ENCODE measurements at regions not wholly inside any gene's neighbourhood (a gene's known extent, or its start where the extent isn't known, plus 50 kb on each side); places are given as distances from the start of the nearest gene placed in this dataset.
"Not testable (repeated sequence)": the region's sequence is repeated elsewhere in the genome, so short reads cannot be mapped to it uniquely, and the experiment has no call there.

DNA sequence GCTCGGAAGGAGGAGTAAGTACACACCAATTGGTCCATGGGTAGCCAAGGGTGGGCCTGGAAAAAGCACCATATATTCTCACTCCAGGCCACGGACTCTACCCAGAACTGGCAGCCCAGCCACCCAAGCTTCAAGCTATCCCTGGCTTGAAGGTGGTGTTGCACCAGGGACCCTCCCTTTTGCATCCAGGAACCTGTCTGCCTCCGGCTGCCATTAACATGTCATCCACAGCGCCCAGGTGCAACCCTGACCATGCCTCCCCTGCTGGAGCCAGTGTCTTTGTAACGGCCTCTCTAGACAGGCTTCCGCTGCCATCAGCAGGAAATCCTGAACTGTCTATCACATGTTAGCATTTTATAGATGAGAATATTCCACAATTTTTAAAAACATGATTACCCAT, 2158.5 kb upstream of the RAG2 start:
- DNase-seq (ENCODE audit: low read depth in 4 of 4, low spot score in 3 of 4), result no peak

DNA sequence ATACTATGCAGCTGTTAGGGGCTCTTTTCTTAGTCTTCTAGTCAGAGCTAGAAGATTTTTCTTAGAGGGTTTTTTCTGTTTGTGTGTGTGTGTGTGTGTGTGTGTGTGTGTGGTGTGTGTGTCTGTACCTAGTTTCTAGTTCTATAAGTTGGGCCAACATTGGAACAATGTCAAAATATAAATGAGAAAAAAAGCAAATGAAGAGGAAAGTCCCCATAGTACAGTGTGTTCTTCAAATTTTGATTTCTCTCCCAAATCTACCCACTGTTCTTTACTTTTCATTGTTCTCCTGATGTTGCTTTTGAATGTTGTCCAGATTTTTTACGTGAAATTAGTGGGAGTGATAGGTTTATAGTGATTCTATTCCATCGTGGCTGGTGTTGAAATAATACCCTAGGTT, 2153.4 kb upstream of the RAG2 start:
- DNase-seq (ENCODE audit: low read depth in 4 of 4, low spot score in 3 of 4), result no peak

DNA sequence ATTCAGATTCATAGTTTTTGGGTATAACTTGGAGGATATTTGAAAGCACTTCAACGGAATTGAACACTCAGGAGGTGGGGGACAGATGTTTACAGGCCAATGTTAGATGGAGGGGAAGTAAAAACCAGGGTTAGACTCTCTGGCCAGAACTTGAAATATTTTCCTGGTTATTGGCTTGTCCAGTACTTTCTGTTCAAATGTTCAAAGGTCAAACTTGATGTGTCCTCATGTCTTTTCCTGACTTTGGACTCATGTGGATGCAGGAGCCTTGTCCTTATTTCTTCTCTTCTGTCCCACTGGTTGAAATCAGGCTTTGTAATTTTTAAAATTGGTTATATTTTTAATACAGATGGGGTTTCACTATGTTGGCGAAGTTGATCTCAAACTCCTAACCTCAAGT, 2148.5 kb upstream of the RAG2 start:
- not testable (repeated sequence) for DNase-seq (ENCODE audit: low read depth in 4 of 4, low spot score in 3 of 4)

DNA sequence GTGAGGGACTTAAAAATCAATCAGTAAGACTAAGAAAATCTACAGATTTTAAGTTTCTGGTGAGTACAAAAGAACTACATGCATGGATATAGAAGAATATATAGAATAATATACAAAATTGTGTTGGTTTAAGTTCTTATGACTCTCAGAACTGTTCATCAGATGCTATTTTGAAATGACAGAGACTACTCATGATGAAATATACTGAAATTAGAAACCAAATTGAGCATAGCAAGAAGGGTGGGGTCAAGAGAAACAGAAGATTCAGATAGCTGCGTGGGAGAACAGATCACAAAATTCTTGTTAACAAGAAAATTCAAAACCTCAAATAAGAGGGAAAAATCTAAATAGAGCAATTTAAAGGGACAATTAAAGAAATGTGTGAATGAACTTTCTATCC, 2125.3 kb upstream of the RAG2 start:
- no peak for DNase-seq (ENCODE audit: low read depth in 4 of 4, low spot score in 3 of 4)

DNA sequence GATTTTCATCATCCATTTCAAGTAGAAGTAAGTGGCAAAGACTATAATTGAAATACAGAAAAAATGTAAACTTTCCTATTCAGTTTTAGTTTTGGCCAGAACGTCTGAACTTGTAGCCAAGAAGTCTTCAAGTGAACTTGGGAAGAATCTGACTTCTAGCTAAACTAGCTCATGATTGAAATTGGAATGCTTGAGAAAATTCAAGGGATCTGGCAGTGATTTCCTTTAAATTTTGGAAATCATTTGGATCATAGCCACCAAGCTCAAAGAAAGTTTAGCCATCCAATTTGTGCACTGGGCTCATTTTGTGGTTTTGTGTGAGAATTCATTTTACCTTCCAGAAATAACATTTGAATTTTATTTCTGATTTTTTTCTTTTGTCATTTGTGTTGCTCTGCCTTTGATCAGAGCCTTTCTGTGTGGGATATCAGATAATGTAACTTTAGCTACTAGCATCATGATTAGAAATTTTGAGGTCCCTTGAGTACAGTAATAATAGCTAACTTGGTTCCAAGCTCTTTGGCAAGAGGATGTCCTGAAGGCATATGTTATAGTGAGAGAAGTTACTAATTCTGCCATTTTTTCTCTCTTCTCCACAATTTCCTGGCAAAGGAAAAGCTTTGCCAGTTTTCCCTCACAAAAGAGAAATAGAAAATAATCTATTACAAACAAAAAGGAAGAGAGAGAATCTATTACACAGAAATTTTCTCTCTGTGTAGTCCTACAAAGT, 2123.7 kb upstream of the RAG2 start:
- DNase-seq (ENCODE audit: low read depth in 4 of 4, low spot score in 3 of 4), result no peak

DNA sequence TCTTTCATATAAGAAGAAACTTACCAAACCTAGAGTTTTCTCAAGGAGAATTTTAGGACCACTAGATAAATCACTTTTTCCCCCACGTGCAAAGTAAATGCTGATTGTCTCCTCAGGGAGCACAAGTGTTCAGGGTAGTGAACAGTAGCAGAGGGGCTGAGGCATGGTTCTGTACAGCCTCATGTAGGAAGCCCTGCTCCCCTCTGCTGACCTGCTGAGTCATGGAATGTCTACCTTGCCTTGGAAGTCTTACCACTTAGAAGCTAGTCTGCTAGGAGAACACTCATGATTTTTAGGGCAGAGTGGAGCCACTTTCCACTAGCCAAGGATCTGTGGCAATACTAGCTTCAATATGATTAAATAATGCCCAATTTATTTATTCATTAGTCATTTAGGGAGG, 2120.6 kb upstream of the RAG2 start:
- no peak for DNase-seq (ENCODE audit: low read depth in 4 of 4, low spot score in 3 of 4)

DNA sequence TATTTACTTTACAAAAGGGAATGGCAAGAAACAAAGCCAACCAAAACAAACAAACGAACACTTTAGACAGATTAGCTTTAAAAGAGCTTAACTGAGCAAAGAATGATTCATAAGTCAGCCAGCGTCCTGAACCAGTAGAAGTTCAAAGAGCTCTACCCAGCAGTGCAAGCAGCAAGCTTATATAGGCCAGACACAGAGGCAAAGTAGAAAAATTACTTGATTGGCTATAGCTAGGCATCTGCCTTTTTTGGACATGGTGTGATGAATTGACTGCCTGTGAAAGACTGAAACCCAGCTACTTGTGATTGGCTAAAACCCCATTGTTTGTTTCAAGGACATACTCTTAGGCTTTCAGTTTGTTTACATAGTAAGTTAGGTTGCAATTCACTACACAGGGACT, 2120.0 kb upstream of the RAG2 start:
- no peak for DNase-seq (ENCODE audit: low read depth in 4 of 4, low spot score in 3 of 4)

DNA sequence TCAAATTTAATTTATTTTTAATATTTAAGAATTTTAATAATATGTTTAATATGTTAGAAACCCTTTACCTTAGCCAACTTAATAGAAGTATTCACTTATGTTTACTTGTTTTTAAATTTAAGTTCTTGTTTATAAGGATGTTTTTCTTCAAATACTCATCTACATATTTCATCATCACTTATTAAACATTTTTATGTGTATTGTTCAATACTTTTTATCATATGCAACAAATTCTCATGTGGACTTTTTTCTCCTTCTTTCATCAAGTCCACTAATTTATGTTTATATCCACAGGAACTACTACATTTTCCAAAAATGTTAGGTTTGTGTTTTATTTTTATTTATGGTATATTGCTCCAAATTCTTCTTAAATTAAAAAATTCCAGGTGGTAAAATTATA, 2113.1 kb upstream of the RAG2 start:
- DNase-seq (ENCODE audit: low read depth in 4 of 4, low spot score in 3 of 4), result no peak

DNA sequence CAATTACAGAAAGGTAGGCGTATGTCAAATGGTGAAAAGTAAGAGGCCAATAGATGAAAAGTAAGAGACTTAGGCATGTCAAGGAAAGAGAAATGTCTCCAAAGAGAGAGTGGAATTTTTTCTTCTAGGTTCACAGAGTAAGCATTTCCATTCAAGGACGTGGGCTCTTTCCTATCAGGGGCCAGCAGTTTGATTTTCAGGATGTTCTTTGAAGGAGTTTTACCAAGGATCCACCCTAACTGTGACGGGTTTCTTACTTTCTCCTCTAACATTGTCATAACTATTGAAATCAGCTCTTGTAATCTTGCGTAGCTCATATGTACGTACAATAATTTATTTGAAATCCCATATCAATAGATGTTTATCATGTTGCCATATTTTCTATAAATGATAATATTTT, 2112.2 kb upstream of the RAG2 start:
- DNase-seq (ENCODE audit: low read depth in 4 of 4, low spot score in 3 of 4), result no peak

DNA sequence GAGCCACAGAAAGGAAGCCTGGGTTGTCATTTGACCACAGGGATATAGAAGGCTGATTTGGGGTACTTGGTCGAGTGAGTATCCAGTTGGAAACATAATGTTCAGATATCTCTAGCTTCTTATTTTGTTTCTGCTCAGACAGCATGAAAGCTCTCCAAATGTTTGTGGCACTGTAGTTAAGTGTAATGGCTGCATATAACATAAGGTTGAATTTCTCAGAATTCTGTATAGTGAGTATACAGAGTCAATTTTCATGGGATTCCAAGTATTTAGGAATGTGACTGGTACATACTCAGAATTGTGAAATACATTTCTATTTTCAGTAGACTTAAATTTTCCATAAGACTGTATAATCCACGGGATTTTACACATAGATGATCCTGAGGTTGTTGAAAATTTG, 2102.1 kb upstream of the RAG2 start:
- no peak for DNase-seq (ENCODE audit: low read depth in 4 of 4, low spot score in 3 of 4)

DNA sequence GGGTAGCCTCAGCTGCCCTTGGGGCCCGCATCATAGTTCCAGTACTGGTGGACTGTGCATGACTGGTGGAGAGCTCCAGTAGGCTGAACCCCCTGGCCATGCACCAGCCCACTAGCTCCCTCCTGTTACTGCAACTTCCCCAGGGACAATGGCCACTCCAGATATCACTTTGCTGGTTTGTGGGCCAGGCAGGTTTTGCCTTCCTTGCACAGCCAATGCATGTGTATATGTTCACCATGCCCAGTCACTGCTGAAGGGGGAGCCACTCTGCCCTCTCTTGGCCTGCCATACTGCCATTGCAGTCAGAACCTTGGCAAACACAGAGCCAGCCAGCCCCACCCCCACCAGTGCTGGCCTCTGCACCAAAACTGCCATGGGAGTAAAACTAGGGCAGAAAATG, 2095.3 kb upstream of the RAG2 start:
- no peak for DNase-seq (ENCODE audit: low read depth in 4 of 4, low spot score in 3 of 4)

DNA sequence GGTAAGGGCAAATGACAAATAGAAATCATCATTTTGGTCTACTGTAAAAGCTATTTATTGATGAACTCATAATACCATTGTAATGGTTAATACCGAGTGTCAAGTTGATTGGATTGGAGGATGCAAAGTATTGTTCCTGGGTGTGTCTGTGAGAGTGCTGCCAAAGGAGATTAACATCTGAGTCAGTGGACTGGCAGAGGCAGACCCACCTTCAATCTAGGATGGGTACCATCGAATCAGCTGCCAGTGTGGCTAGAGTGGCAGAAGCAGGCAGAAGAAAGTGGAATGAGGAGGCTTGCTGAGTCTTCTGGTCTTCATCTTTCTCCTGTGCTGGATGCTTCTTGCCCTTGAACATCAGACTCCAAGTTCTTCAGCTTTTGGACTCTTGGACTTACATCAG, 2092.2 kb upstream of the RAG2 start:
- DNase-seq (ENCODE audit: low read depth in 4 of 4, low spot score in 3 of 4), result not testable (repeated sequence)

DNA sequence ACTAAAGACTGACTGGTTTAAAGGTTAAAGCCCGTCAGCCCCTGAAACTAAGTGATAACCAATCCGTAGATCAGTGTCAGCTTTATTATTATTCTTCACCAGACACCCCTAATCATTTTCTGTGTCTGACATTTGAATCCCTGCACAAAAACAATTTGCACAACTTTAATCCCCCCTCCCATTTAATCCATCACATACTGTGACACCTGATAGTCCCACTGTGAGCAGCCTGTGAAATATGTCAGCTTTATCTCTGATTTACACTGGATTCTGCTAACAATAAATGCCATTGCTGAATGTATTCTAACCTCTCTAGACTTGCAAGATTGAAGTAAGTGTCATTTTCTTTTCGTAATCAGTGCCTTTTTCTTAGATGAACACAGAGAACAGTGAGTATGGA, 2089.0 kb upstream of the RAG2 start:
- no peak for DNase-seq (ENCODE audit: low read depth in 4 of 4, low spot score in 3 of 4)

DNA sequence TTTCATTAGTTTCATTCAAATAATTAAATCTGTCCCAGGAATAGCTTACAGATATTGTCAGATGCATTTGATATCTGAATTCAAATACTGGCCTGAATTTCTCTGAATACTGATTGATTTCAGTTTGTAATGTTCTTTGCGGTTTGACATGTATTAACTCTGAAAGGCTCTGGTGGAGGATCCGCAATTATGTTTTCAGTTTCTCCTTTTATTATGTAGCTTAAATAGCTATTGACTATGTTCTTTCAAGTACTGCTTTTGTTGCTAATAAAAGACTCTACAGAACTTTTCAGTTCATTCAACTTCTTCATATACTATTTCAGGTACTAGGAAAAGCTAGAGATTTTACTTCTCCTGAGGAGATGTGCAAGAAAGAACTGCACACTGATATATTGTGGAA, 2085.4 kb upstream of the RAG2 start:
- DNase-seq (ENCODE audit: low read depth in 4 of 4, low spot score in 3 of 4), result no peak

DNA sequence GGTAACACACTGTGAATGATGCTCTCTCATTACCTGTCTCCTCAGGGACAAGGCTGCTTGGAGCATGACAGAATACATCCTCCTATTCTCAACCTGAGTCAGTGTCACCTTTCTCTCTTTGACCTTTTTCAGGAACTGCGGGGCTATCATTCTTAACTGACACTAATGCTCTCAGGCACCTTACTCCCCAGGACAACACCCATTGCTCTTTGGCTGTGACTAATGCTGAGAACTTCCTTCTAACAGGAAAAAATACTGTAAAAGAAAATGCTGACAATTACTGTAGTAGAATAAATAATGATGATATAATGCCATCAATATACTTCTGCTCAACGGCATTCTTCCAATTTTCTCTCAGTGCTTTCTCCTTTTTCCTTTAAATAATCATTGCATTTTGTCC, 2082.7 kb upstream of the RAG2 start:
- DNase-seq (ENCODE audit: low read depth in 4 of 4, low spot score in 3 of 4), result no peak

DNA sequence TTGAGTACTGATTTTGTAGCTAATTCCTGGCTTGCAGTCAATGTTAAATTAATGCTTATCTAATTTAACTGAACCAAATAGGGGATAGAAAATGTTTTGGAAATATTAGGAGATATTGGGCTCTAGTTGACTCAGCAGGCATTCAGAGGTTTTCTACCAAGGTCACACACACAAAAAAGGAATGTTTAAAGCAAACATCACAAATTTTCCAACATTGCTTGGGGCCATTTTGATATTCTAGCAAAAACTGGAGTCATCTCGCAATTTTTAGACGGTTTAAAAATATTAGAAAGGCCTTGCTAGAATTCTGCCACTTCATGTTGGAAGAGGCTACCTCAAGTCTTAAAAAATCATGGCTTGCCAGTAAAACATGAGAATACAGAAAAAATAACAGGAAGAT, 2082.1 kb upstream of the RAG2 start:
- DNase-seq (ENCODE audit: low read depth in 4 of 4, low spot score in 3 of 4), result no peak

DNA sequence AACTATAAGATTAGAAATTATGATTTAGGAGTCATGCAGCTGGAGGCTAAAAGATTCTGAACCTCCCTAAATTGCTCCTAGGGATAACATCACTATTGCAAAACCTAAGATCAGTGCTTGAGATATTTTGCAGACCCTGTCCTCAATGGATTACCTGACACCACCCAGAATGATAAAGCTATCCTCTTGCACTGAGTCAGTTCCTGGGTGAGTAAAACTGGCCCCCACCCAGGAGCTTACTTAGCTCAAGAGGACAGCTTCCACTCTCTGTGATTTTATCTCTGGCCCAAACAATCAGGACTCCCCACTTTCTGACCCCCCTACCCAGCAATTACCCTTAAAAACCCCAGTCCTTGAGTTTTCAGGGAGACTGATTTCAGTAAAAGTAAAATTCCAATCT, 2074.4 kb upstream of the RAG2 start:
- no peak for DNase-seq (ENCODE audit: low read depth in 4 of 4, low spot score in 3 of 4)

DNA sequence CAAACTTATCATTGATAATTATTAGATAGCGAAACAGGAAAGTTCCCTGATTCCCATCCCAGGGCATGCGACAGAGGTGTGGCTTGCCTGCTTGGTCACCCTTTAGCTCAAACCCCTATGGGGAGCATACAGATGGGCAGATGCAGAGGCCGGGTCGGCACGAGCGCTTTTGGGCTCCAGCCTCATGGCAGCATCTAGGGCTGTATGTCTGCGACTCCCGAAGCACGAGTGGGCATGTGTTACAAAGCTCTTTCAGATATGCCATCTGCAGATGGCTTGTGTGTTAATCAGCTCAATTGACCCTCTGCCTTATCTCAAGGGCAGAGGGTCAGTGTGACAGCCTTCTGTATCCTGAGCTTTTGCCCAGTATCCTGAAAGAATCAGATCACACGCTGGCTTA, 2069.3 kb upstream of the RAG2 start:
- DNase-seq (ENCODE audit: low read depth in 4 of 4, low spot score in 3 of 4), result no peak

DNA sequence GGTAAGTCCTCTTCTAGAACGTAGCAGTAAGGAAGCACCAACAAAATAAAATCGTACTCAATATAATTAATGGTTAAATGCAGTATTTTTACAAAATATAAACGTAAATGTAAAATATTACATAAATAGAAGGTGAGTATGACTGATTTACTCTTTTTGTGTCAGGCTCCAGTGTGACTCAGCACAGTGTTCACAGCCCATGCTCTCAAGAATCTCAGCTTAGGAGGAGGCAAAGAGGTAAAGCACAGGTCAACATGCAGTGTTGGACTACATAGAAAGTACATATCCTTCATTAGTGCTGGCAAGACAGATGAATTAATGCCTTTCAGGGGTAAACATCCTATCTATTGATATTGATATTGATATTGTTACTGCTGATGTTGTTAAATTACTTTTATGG, 2050.6 kb upstream of the RAG2 start:
- no peak for DNase-seq (ENCODE audit: low read depth in 4 of 4, low spot score in 3 of 4)

DNA sequence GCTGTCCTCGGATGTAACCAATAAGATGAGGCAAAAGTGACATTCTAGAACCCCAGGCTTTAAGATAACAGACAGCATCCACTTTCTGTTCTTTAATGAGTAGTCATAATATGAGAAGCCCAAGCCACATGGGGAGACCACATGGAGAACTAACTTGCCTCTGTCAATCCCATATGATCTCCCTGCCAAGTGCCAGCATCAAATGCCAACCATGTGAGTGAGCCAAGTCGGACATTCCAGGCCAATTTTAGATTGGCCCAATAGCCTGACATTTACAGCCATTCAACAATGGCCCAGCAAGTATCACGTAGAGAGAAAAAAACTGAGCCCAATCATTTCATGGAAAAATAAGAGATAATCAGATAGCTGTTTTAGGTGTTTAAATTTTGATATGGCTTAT, 2048.3 kb upstream of the RAG2 start:
- no peak for DNase-seq (ENCODE audit: low read depth in 4 of 4, low spot score in 3 of 4)

DNA sequence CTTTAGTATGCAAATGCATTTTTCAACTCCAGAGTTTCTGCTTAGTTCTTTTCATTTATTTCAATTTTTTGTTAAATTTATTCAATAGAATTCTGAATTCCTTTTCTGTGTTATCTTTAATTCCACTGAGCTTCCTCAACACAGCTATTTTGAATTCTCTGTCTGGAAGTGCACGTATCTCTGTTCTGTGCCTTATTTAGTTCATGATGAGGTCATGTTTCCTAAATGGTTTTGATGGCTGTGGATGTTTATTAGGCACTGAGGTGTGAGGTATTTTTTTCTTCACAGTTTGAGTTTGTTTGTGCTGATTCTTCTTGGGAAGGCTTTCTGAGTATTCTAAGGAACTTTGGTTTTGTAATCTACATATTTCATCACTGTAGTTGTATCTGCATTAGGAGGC, 2042.8 kb upstream of the RAG2 start:
- DNase-seq (ENCODE audit: low read depth in 4 of 4, low spot score in 3 of 4), result no peak

DNA sequence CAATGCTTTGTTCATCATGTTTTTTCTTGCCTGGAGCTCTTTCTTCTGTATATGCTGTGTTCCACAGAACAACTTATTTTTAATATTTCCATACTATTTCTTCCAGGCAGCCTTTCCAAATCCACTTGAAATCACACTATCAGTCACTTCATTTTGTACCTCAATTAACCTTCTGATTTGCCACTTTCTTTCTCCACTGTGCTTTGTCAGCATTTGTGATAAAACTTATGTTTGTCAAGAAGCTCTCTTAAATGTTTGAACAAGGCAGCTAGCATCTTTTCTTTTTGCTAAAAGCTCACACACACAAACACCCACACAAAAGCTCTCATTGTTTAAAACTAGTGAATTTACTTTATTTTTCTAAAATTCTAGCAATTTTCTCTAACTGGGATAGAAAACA, 2014.7 kb upstream of the RAG2 start:
- no peak for DNase-seq (ENCODE audit: low read depth in 4 of 4, low spot score in 3 of 4)

DNA sequence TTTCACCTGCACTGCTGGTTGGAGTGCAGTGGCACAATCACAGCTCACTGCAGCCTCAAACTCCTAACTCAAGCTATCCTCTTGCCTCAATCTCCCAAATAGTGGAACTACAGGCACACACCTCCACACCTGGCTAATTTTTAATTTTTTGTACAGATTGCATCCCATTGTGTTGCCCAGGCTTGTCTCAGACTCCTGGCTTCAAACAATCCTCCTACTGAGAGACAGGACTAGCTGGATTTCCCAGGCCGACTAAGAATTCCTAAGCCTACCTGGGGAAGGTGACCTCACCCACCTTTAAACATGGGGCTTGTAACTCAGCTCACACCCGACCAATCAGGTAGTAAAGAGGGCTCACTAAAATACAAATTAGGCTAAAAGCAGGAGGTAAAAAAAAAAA, 2003.3 kb upstream of the RAG2 start:
- DNase-seq (ENCODE audit: low read depth in 4 of 4, low spot score in 3 of 4), result not testable (repeated sequence)

Measured in left renal pelvis (tissue), 4 donors.